ENCODE measurements at regions not wholly inside any gene's neighbourhood (a gene's known extent, or its start where the extent isn't known, plus 50 kb on each side); places are given as distances from the start of the nearest gene placed in this dataset.

- TF ChIP-seq ZNF274 (IDR thresholded peaks at IDR 0.05; ENCODE audit: low read depth, low read length), result no peak
- no peak for TF ChIP-seq YY1 (IDR thresholded peaks at IDR 0.05; ENCODE audit: insufficient read depth, insufficient read length)
- TF ChIP-seq SUZ12 (IDR thresholded peaks at IDR 0.05; ENCODE audit: extremely low read depth, insufficient read depth, insufficient read length), result no peak
These were observed 449.9 kb downstream of the MATN1 start for GRCh38 chr1:30273456-30273855.

Measured in NT2/D1 (cell line).